ENCODE measurements at regions not wholly inside any gene's neighbourhood (a gene's known extent, or its start where the extent isn't known, plus 50 kb on each side); places are given as distances from the start of the nearest gene placed in this dataset.
"Not testable (repeated sequence)": the region's sequence is repeated elsewhere in the genome, so short reads cannot be mapped to it uniquely, and the experiment has no call there.

- DNase-seq (ENCODE audit: extremely low spot score) = no peak
- peaks cover 0 to 21% (median 17%) of the 10 kb centered on the region in 4 donors for H3K4me1 ChIP-seq
- intact Hi-C loops (cut with DNase I) = no loop called here
- no peak overlapping the region for H3K27ac ChIP-seq (replicated peaks in 1 of 4)
- 0% methylated on average over 1 of the region's 1 CpG for WGBS
- no peaks in the 10 kb centered on the region for H3K9me3 ChIP-seq
- H3K27me3 ChIP-seq = no peaks in the 10 kb centered on the region
- H3K4me3 ChIP-seq = no peak overlapping the region
- H3K36me3 ChIP-seq = no peaks in the 10 kb centered on the region
- TF ChIP-seq POLR2A (IDR thresholded peaks at IDR 0.05; ENCODE audit: low read depth) = no peak
- no peak for TF ChIP-seq POLR2AphosphoS5 (IDR thresholded peaks at IDR 0.05)
- no peak for TF ChIP-seq CTCF (IDR thresholded peaks at IDR 0.05)
- TF ChIP-seq EP300 (IDR thresholded peaks at IDR 0.05) = no peak
These were observed 80.8 kb downstream of the DNAJB9 start for GRCh38 chr7:108650467-108650866.

GRCh38 chr7:108652886-108653285 is 83.2 kb downstream of the DNAJB9 start:
- no peak for DNase-seq (ENCODE audit: extremely low spot score)
- H3K4me1 ChIP-seq = peaks cover 0 to 21% (median 17%) of the 10 kb centered on the region in 4 donors
- no peaks in the 10 kb centered on the region for H3K36me3 ChIP-seq
- no peak overlapping the region for H3K27ac ChIP-seq (replicated peaks in 1 of 4)
- TF ChIP-seq POLR2AphosphoS5 (IDR thresholded peaks at IDR 0.05) = no peak
- TF ChIP-seq EP300 (IDR thresholded peaks at IDR 0.05) = no peak
- TF ChIP-seq CTCF (IDR thresholded peaks at IDR 0.05) = no peak
- no peak for TF ChIP-seq POLR2A (IDR thresholded peaks at IDR 0.05; ENCODE audit: low read depth)
- intact Hi-C loops (cut with DNase I) = no loop called here
- no peaks in the 10 kb centered on the region for H3K27me3 ChIP-seq
- no peak overlapping the region for H3K4me3 ChIP-seq
- 93% methylated on average over 9 of the region's 9 CpGs for WGBS
- no peaks in the 10 kb centered on the region for H3K9me3 ChIP-seq

GRCh38 chr7:108653526-108653925 is 83.9 kb downstream of the DNAJB9 start:
- Histone ChIP-seq H3K27ac (replicated peaks in 1 of 4) (no peak overlapping the region), H3K27me3 (no peaks in the 10 kb centered on the region), H3K4me1 (peaks cover 0 to 21% (median 17%) of the 10 kb centered on the region in 4 donors), H3K9me3 (no peaks in the 10 kb centered on the region), H3K4me3 (no peak overlapping the region), H3K36me3 (no peaks in the 10 kb centered on the region)
- intact Hi-C loops (cut with DNase I) = no loop called here
- TF ChIP-seq POLR2AphosphoS5 (IDR thresholded peaks at IDR 0.05) (no peak), EP300 (IDR thresholded peaks at IDR 0.05) (no peak), CTCF (IDR thresholded peaks at IDR 0.05) (no peak), POLR2A (IDR thresholded peaks at IDR 0.05; ENCODE audit: low read depth) (no peak)
- DNase-seq (ENCODE audit: extremely low spot score) = no peak
- WGBS = 88% methylated on average over 4 of the region's 4 CpGs

- H3K9me3 ChIP-seq; H3K27me3 ChIP-seq; H3K27ac ChIP-seq (replicated peaks in 1 of 4); DNase-seq (ENCODE audit: extremely low spot score); H3K4me1 ChIP-seq; H3K4me3 ChIP-seq; intact Hi-C loops (cut with DNase I); H3K36me3 ChIP-seq: not testable (repeated sequence)
- 95% methylated on average over 21 of the region's 37 CpGs for WGBS
These were observed 87.6 kb downstream of the DNAJB9 start for GRCh38 chr7:108657140-108657726.

- 58% methylated on average over 3 of the region's 3 CpGs for WGBS
These were observed 89.6 kb downstream of the DNAJB9 start for GRCh38 chr7:108659261-108659660.

More at GRCh38 chr7:108659261-108659660, 89.6 kb downstream of the DNAJB9 start:
- H3K9me3 ChIP-seq = no peaks in the 10 kb centered on the region
- no peak overlapping the region for H3K27ac ChIP-seq (replicated peaks in 1 of 4)
- H3K36me3 ChIP-seq = no peaks in the 10 kb centered on the region
- TF ChIP-seq EP300 (IDR thresholded peaks at IDR 0.05) = no peak
- TF ChIP-seq CTCF (IDR thresholded peaks at IDR 0.05) = no peak
- no peak for TF ChIP-seq POLR2A (IDR thresholded peaks at IDR 0.05; ENCODE audit: low read depth)
- no peak for TF ChIP-seq POLR2AphosphoS5 (IDR thresholded peaks at IDR 0.05)
- no peak for DNase-seq (ENCODE audit: extremely low spot score)
- no peaks in the 10 kb centered on the region for H3K4me1 ChIP-seq
- no peaks in the 10 kb centered on the region for H3K27me3 ChIP-seq
- H3K4me3 ChIP-seq = no peak overlapping the region
- intact Hi-C loops (cut with DNase I) = no loop called here

Data from esophagus muscularis mucosa (tissue), 4 donors.